Lung (tissue), 11 donors: ENCODE measurements at regions not wholly inside any gene's neighbourhood (a gene's known extent, or its start where the extent isn't known, plus 50 kb on each side); places are given as distances from the start of the nearest gene placed in this dataset.

ENCODE experiments used
- ATAC-seq: fragments of 200-7000 bp; cut with Tn5 transposase; one replicate; pipeline ENCODE4 v1.9.1; 2020; ENCODE audit warnings: moderate number of reproducible peaks; ENCODE audit not compliant: insufficient read depth, low FRiP score
- DNase-seq, 3 donors: peaks; one replicate each; pipeline ENCODE4 v3.0.0-alpha.2; 2013 to 2017
- H3K27ac ChIP-seq, 2 donors: one replicate each; pipeline ENCODE4 v1.5.1; 2013; ENCODE audit warnings: mild to moderate bottlenecking in 2 of 2, moderate library complexity in 2 of 2, control low read depth in 1 of 2, inconsistent platforms in 1 of 2, low read depth in 1 of 2, low read length in 1 of 2
- H3K27me3 ChIP-seq, 3 donors: one replicate each; pipeline ENCODE4 v1.5.1; 2013; ENCODE audit warnings: low read length in 2 of 3; ENCODE audit not compliant: control insufficient read depth in 3 of 3, insufficient read depth in 3 of 3
- H3K36me3 ChIP-seq, 4 donors: one replicate each; pipeline ENCODE4 v1.5.1; 2013; ENCODE audit warnings: low read length in 4 of 4, mild to moderate bottlenecking in 1 of 4, moderate library complexity in 1 of 4; ENCODE audit not compliant: control insufficient read depth in 4 of 4, insufficient read depth in 4 of 4
- H3K4me1 ChIP-seq, 5 donors: one replicate each; pipeline ENCODE4 v1.5.1; 2013; ENCODE audit warnings: low read length in 5 of 5, mild to moderate bottlenecking in 2 of 5, moderate library complexity in 1 of 5; ENCODE audit not compliant: control insufficient read depth in 5 of 5, insufficient read depth in 5 of 5
- H3K4me3 ChIP-seq: one replicate; pipeline ENCODE4 v1.5.1; 2013; ENCODE audit warnings: mild to moderate bottlenecking, control low read depth, moderate library complexity
- H3K9ac ChIP-seq, 2 donors: one replicate each; pipeline ENCODE4 v1.5.1; 2013; ENCODE audit warnings: low read length in 2 of 2, control low read depth in 1 of 2; ENCODE audit not compliant: insufficient read depth in 1 of 2
- H3K9me3 ChIP-seq, 4 donors: one replicate each; pipeline ENCODE4 v1.5.1; 2013; ENCODE audit warnings: low read length in 3 of 4, mild to moderate bottlenecking in 1 of 4, moderate library complexity in 1 of 4; ENCODE audit not compliant: control insufficient read depth in 4 of 4, insufficient read depth in 3 of 4
- CTCF ChIP-seq: IDR thresholded peaks from 2 replicates; pipeline ENCODE4 v1.5.1; 2012; ENCODE audit warnings: mild to moderate bottlenecking; ENCODE audit errors: control extremely low read depth, extremely low read depth
- WGBS, 2 donors: extraction: QIAGEN DNeasy Blood & Tissue Kit; methylation state at CpG; one replicate each; pipeline ENCODE4 v1.1.7; 2013; 5-methylcytosine and 5-hydroxymethylcytosine counted together
- donor health status: control.
- donor health status: control.
- donor health status: Bipolar disorder and iron deficiency.
- donor health status: healthy.
- donor health status: DM: yes; HTN: yes; CAD: no.

- Histone ChIP-seq H3K27ac (no peak overlapping the region), H3K9ac (no peak overlapping the region), H3K36me3 (no peaks in the 10 kb centered on the region), H3K4me1 (no peaks in the 10 kb centered on the region), H3K27me3 (no peaks in the 10 kb centered on the region), H3K4me3 (no peak overlapping the region), H3K9me3 (no peaks in the 10 kb centered on the region)
- no peak for ATAC-seq
- TF ChIP-seq CTCF, result no peak
- WGBS, 2 donors, result 85 to 89% methylated on average over 5 of the region's 5 CpGs
- DNase-seq, result no peak
Measured at GRCh38 chr3:147493065-147493464, 83.9 kb downstream of the ZIC1 start.

GRCh38 chr3:147493666-147494065 is 84.5 kb downstream of the ZIC1 start:
- 75 to 79% methylated on average over 2 of the region's 2 CpGs for WGBS, 2 donors

GRCh38 chr3:147497286-147497685 is 88.1 kb downstream of the ZIC1 start:
- Histone ChIP-seq H3K27ac (no peak overlapping the region), H3K27me3 (no peaks in the 10 kb centered on the region), H3K4me1 (no peaks in the 10 kb centered on the region), H3K9me3 (no peaks in the 10 kb centered on the region), H3K4me3 (no peak overlapping the region), H3K36me3 (no peaks in the 10 kb centered on the region), H3K9ac (no peak overlapping the region)
- DNase-seq (no peak), ATAC-seq (no peak)
- WGBS, 2 donors, result 81 to 87% methylated on average over 5 of the region's 5 CpGs
- TF ChIP-seq CTCF, result no peak

More at GRCh38 chr3:147493666-147494065, 84.5 kb downstream of the ZIC1 start:
- TF ChIP-seq CTCF, result no peak
- no peak overlapping the region for H3K4me3 ChIP-seq
- no peak overlapping the region for H3K9ac ChIP-seq
- ATAC-seq (no peak), DNase-seq (no peak)
- H3K27me3 ChIP-seq, result no peaks in the 10 kb centered on the region
- no peak overlapping the region for H3K27ac ChIP-seq
- H3K9me3 ChIP-seq, result no peaks in the 10 kb centered on the region
- H3K4me1 ChIP-seq, result no peaks in the 10 kb centered on the region
- H3K36me3 ChIP-seq, result no peaks in the 10 kb centered on the region

GRCh38 chr3:147507638-147508286 is 98.6 kb downstream of the ZIC1 start:
- H3K27me3 ChIP-seq, result no peaks in the 10 kb centered on the region
- WGBS, 2 donors, result 82 to 87% methylated on average over 3 of the region's 3 CpGs
- H3K36me3 ChIP-seq, result no peaks in the 10 kb centered on the region
- TF ChIP-seq CTCF, result no peak
- no peak overlapping the region for H3K27ac ChIP-seq
- no peaks in the 10 kb centered on the region for H3K4me1 ChIP-seq
- DNase-seq, result no peak
- no peak overlapping the region for H3K4me3 ChIP-seq
- H3K9ac ChIP-seq, result no peak overlapping the region
- H3K9me3 ChIP-seq, result no peaks in the 10 kb centered on the region
- ATAC-seq, result no peak
